GM23248 (cell line): ENCODE measurements at regions not wholly inside any gene's neighbourhood (a gene's known extent, or its start where the extent isn't known, plus 50 kb on each side); places are given as distances from the start of the nearest gene placed in this dataset.
A peak's percentile ranks its signal among the peaks of the same experiment; 100 is the strongest.

Source experiments
- DNase-seq: peaks from one replicate; pipeline ENCODE4 v3.0.0-alpha.2; 2015
- H2AFZ ChIP-seq: fragments of 200-600 bp; sonication (generic); 2 replicates; pipeline ENCODE4 v1.6.1; 2016; ENCODE audit warnings: antibody characterized with exemption
- H3F3A ChIP-seq: fragments of 200-600 bp; sonication (generic); 2 replicates; pipeline ENCODE4 v1.6.1; 2016; ENCODE audit warnings: mild to moderate bottlenecking, antibody characterized with exemption, mixed run types; ENCODE audit not compliant: insufficient read depth
- H3K27ac ChIP-seq: fragments of 200-600 bp; sonication (generic); 2 replicates; pipeline ENCODE4 v1.5.1; 2016; ENCODE audit warnings: mild to moderate bottlenecking
- H3K27me3 ChIP-seq: fragments of 200-600 bp; sonication (generic); replicated peaks from 2 replicates; pipeline ENCODE4 v1.6.1; 2016; ENCODE audit warnings: mild to moderate bottlenecking; ENCODE audit not compliant: insufficient read depth
- H3K36me3 ChIP-seq: fragments of 200-600 bp; sonication (generic); 2 replicates; pipeline ENCODE4 v1.6.1; 2016; ENCODE audit warnings: low read depth, mild to moderate bottlenecking
- H3K4me1 ChIP-seq: fragments of 200-600 bp; sonication (generic); 2 replicates; pipeline ENCODE4 v1.6.1; 2016; ENCODE audit warnings: mild to moderate bottlenecking; ENCODE audit not compliant: insufficient read depth
- H3K4me2 ChIP-seq: fragments of 200-600 bp; sonication (generic); one replicate; pipeline ENCODE4 v1.6.1; 2016; ENCODE audit warnings: mild to moderate bottlenecking; ENCODE audit not compliant: unreplicated experiment
- H3K4me3 ChIP-seq: fragments of 200-600 bp; sonication (generic); 2 replicates; pipeline ENCODE4 v1.5.1; 2016; ENCODE audit warnings: mild to moderate bottlenecking
- H3K79me2 ChIP-seq: fragments of 200-600 bp; sonication (generic); 2 replicates; pipeline ENCODE4 v1.6.1; 2016; ENCODE audit warnings: mild to moderate bottlenecking; ENCODE audit not compliant: insufficient read depth
- H3K9ac ChIP-seq: fragments of 200-600 bp; sonication (generic); 2 replicates; pipeline ENCODE4 v1.6.1; 2016; ENCODE audit warnings: mild to moderate bottlenecking
- H3K9me2 ChIP-seq: fragments of 200-600 bp; sonication (generic); 2 replicates; pipeline ENCODE4 v1.6.1; 2016; ENCODE audit warnings: mixed run types, mild to moderate bottlenecking, moderate library complexity; ENCODE audit not compliant: insufficient read depth
- H3K9me3 ChIP-seq: fragments of 200-600 bp; sonication (generic); one replicate; pipeline ENCODE4 v1.6.1; 2017; ENCODE audit warnings: low read depth
- H4K20me1 ChIP-seq: fragments of 200-600 bp; sonication (generic); 2 replicates; pipeline ENCODE4 v1.6.0; 2016; ENCODE audit not compliant: insufficient read depth
- EZH2 ChIP-seq: fragments of 200-600 bp; sonication (generic); IDR thresholded peaks from 2 replicates; pipeline ENCODE4 v1.6.1; 2018; ENCODE audit warnings: antibody characterized with exemption, mild to moderate bottlenecking; ENCODE audit not compliant: insufficient read depth, poor library complexity, severe bottlenecking
- EZH2phosphoT487 ChIP-seq: fragments of 200-600 bp; sonication (generic); IDR thresholded peaks from 2 replicates; pipeline ENCODE4 v1.6.1; 2018; ENCODE audit warnings: antibody characterized with exemption, moderate library complexity, mild to moderate bottlenecking, low read depth; ENCODE audit not compliant: insufficient read depth
- WGBS, 2 experiments: methylation state at CpG; one replicate each; pipeline ENCODE4 v1.1.6; 2015 to 2017; ENCODE audit warnings: low lambda C conversion rate in 2 of 2, low coverage in 1 of 2; ENCODE audit errors: missing lambda C conversion rate in 2 of 2; 5-methylcytosine and 5-hydroxymethylcytosine counted together
- in situ Hi-C: fragments of 300-500 bp; cut with MboI; formaldehyde crosslinking; loops from 2 replicates; pipeline ENCODE4 v1.15.0; 2020

GRCh38 chr9:34809504-34810186 is 99.7 kb upstream of the CCL21 start:
- peak; percentile 42 for DNase-seq

GRCh38 chr9:34802916-34803315 is 93.0 kb upstream of the CCL21 start:
- 6 to 7% methylated on average over 2 of the region's 2 CpGs for WGBS, 2 experiments
- TF ChIP-seq EZH2 (no peak), EZH2phosphoT487 (no peak)
- H3K4me2 ChIP-seq = no peak overlapping the region
- no peaks in the 10 kb centered on the region for H3K36me3 ChIP-seq
- no peak overlapping the region for H2AFZ ChIP-seq
- no peak overlapping the region for H3K4me3 ChIP-seq
- H3K4me1 ChIP-seq = no peaks in the 10 kb centered on the region
- in situ Hi-C loops = no loop called here
- no peaks in the 10 kb centered on the region for H3K79me2 ChIP-seq
- no peaks in the 10 kb centered on the region for H4K20me1 ChIP-seq
- no peaks in the 10 kb centered on the region for H3F3A ChIP-seq
- H3K9ac ChIP-seq = no peak overlapping the region
- no peaks in the 10 kb centered on the region for H3K9me2 ChIP-seq
- H3K27ac ChIP-seq = no peak overlapping the region
- no peaks in the 10 kb centered on the region for H3K9me3 ChIP-seq
- H3K27me3 ChIP-seq = peaks cover 16% of the 10 kb centered on the region
- no peak for DNase-seq

More at GRCh38 chr9:34809504-34810186, 99.7 kb upstream of the CCL21 start:
- in situ Hi-C loops = no loop called here
- Histone ChIP-seq H3K79me2 (no peaks in the 10 kb centered on the region), H2AFZ (peak overlapping the region; percentile 44), H4K20me1 (no peaks in the 10 kb centered on the region), H3K9me2 (no peaks in the 10 kb centered on the region), H3K4me1 (no peaks in the 10 kb centered on the region), H3K9ac (no peak overlapping the region), H3K9me3 (no peaks in the 10 kb centered on the region), H3F3A (no peaks in the 10 kb centered on the region), H3K4me3 (no peak overlapping the region), H3K27me3 (peaks cover 58% of the 10 kb centered on the region), H3K36me3 (no peaks in the 10 kb centered on the region), H3K4me2 (no peak overlapping the region), H3K27ac (no peak overlapping the region)
- no peak for TF ChIP-seq EZH2phosphoT487
- no peak for TF ChIP-seq EZH2
- 12 to 15% methylated on average over 43 to 46 of the region's 70 CpGs for WGBS, 2 experiments

- no peaks in the 10 kb centered on the region for H4K20me1 ChIP-seq
- H3K27ac ChIP-seq = no peak overlapping the region
- H3K79me2 ChIP-seq = no peaks in the 10 kb centered on the region
- in situ Hi-C loops = no loop called here
- TF ChIP-seq EZH2 (no peak), EZH2phosphoT487 (no peak)
- no peak overlapping the region for H2AFZ ChIP-seq
- H3K4me3 ChIP-seq = no peak overlapping the region
- WGBS, 2 experiments = 60 to 64% methylated on average over 14 of the region's 14 CpGs
- no peaks in the 10 kb centered on the region for H3F3A ChIP-seq
- no peaks in the 10 kb centered on the region for H3K36me3 ChIP-seq
- H3K4me1 ChIP-seq = no peaks in the 10 kb centered on the region
- no peak overlapping the region for H3K9ac ChIP-seq
- no peaks in the 10 kb centered on the region for H3K9me2 ChIP-seq
- peaks cover 13% of the 10 kb centered on the region for H3K27me3 ChIP-seq
- no peaks in the 10 kb centered on the region for H3K9me3 ChIP-seq
- DNase-seq = no peak
- H3K4me2 ChIP-seq = no peak overlapping the region
These were observed 87.4 kb upstream of the CCL21 start for GRCh38 chr9:34797367-34797766.

- H3K79me2 ChIP-seq = no peaks in the 10 kb centered on the region
- in situ Hi-C loops = no loop called here
- no peak overlapping the region for H3K9ac ChIP-seq
- no peaks in the 10 kb centered on the region for H3K36me3 ChIP-seq
- H3K4me1 ChIP-seq = no peaks in the 10 kb centered on the region
- H2AFZ ChIP-seq = no peak overlapping the region
- H3K9me3 ChIP-seq = no peaks in the 10 kb centered on the region
- no peak for DNase-seq
- H3F3A ChIP-seq = no peaks in the 10 kb centered on the region
- H3K27ac ChIP-seq = no peak overlapping the region
- no peaks in the 10 kb centered on the region for H4K20me1 ChIP-seq
- TF ChIP-seq EZH2 (no peak), EZH2phosphoT487 (no peak)
- no peaks in the 10 kb centered on the region for H3K9me2 ChIP-seq
- no peak overlapping the region for H3K4me2 ChIP-seq
- peaks cover 13% of the 10 kb centered on the region for H3K27me3 ChIP-seq
- H3K4me3 ChIP-seq = no peak overlapping the region
- 9 to 10% methylated on average over 7 of the region's 7 CpGs for WGBS, 2 experiments
These were observed 87.0 kb upstream of the CCL21 start for GRCh38 chr9:34796924-34797323.
